22Rv1 (cell line): ENCODE measurements at regions not wholly inside any gene's neighbourhood (a gene's known extent, or its start where the extent isn't known, plus 50 kb on each side); places are given as distances from the start of the nearest gene placed in this dataset.

ENCODE experiments used
- ZFX ChIP-seq: fragments of 450-650 bp; IDR thresholded peaks from 2 replicates; pipeline ENCODE4 v1.6.1; 2017; ENCODE audit warnings: antibody characterized with exemption, borderline replicate concordance
- TF ChIP-seq, protein P1 (sequence below): fragments of 450-650 bp; IDR thresholded peaks from 2 replicates; pipeline ENCODE4 v1.5.1; 2017; ENCODE audit warnings: mild to moderate bottlenecking

DNA sequence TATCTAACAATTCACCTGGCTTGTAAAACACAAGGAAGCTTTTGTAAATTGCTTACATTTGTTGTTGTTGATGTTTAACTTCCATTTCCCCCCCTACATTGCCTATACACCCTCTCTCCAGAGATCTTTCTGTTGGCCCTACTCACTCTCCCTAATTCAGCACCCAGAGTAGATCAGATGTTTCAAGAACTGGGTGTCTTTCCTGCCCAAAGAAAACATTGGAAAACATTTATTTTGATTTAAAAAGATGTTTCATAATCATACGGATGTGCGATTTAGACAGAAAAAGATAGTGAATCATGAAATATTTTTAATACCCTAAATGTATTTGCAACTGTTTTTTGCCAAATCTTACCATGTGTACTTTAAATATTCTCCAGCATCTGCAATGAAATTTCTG, 446.4 kb upstream of the RGS6 start:
- TF ChIP-seq, protein P1, sequence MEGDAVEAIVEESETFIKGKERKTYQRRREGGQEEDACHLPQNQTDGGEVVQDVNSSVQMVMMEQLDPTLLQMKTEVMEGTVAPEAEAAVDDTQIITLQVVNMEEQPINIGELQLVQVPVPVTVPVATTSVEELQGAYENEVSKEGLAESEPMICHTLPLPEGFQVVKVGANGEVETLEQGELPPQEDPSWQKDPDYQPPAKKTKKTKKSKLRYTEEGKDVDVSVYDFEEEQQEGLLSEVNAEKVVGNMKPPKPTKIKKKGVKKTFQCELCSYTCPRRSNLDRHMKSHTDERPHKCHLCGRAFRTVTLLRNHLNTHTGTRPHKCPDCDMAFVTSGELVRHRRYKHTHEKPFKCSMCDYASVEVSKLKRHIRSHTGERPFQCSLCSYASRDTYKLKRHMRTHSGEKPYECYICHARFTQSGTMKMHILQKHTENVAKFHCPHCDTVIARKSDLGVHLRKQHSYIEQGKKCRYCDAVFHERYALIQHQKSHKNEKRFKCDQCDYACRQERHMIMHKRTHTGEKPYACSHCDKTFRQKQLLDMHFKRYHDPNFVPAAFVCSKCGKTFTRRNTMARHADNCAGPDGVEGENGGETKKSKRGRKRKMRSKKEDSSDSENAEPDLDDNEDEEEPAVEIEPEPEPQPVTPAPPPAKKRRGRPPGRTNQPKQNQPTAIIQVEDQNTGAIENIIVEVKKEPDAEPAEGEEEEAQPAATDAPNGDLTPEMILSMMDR, result no peak
- TF ChIP-seq ZFX, result no peak
